Psoas muscle (tissue), 7 donors: ENCODE measurements at regions not wholly inside any gene's neighbourhood (a gene's known extent, or its start where the extent isn't known, plus 50 kb on each side); places are given as distances from the start of the nearest gene placed in this dataset.

Experiments used
- ATAC-seq, 4 donors: fragments of 200-7000 bp; cut with Tn5 transposase; one replicate each; pipeline ENCODE4 v1.9.1; 2020; ENCODE audit warnings: moderate library complexity in 3 of 4, mild to moderate bottlenecking in 2 of 4
- DNase-seq, 2 donors: peaks; one replicate each; pipeline ENCODE4 v3.0.0-alpha.2; 2020
- H3K27ac ChIP-seq: fragments of 200-600 bp; one replicate; pipeline ENCODE4 v1.8.0; 2022
- H3K27me3 ChIP-seq, 3 donors: fragments of 200-600 bp in 1 of 3; one replicate each; pipeline versions ENCODE4 v1.6.1 to v1.8.0; 2013 to 2022; ENCODE audit warnings: low read length in 2 of 3, mild to moderate bottlenecking in 2 of 3, moderate library complexity in 1 of 3; ENCODE audit not compliant: insufficient read depth in 3 of 3
- H3K36me3 ChIP-seq, 2 donors: fragments of 200-600 bp in 1 of 2; one replicate each; pipeline versions ENCODE4 v1.6.1 to v1.8.0; 2013 to 2022; ENCODE audit warnings: low read depth in 1 of 2, mild to moderate bottlenecking in 1 of 2, moderate library complexity in 1 of 2; ENCODE audit not compliant: insufficient read depth in 1 of 2
- H3K4me1 ChIP-seq: fragments of 200-600 bp; one replicate; pipeline ENCODE4 v1.8.0; 2022
- H3K4me3 ChIP-seq: fragments of 200-600 bp; one replicate; pipeline ENCODE4 v1.8.0; 2022; ENCODE audit warnings: mild to moderate bottlenecking
- H3K9me3 ChIP-seq: fragments of 200-600 bp; one replicate; pipeline ENCODE4 v1.8.0; 2022
- CTCF ChIP-seq: fragments of 200-600 bp; IDR thresholded peaks from one replicate; pipeline ENCODE4 v1.8.0; 2022; ENCODE audit warnings: antibody characterized with exemption
- WGBS, 3 donors: extraction: QIAGEN DNeasy Blood & Tissue Kit; methylation state at CpG; one replicate each; pipeline versions ENCODE4 v1.1.6 to v1.1.7; 2013; 5-methylcytosine and 5-hydroxymethylcytosine counted together
- intact Hi-C, 2 donors: fragments of 100-400 bp; cut with DNase I; formaldehyde crosslinking; loops; one replicate each; pipeline versions ENCODE4 v1.11.0 to v1.14.2; 2022
- donor health status: healthy with polysubstance abuse.
- donor health status: DM: no; HTN: no; CAD: no; lungs with moderate emphysema.
- donor health status: Bipolar disorder and iron deficiency.
- donor health status: healthy.
- donor health status: DM: yes; HTN: yes; CAD: no.
- donor health status: DM: no; HTN: no; CAD: no.
- donor health status: DM: yes; HTN: yes; CAD: no.

- intact Hi-C loops = no loop called here
- ATAC-seq = no peak
- Histone ChIP-seq H3K27ac (no peak overlapping the region), H3K36me3 (no peaks in the 10 kb centered on the region), H3K27me3 (no peaks in the 10 kb centered on the region), H3K4me1 (no peaks in the 10 kb centered on the region), H3K9me3 (no peaks in the 10 kb centered on the region), H3K4me3 (no peak overlapping the region)
- no peak for DNase-seq
- TF ChIP-seq CTCF = no peak
These were observed 1026.7 kb downstream of the EPHA3 start for GRCh38 chr3:90134090-90134489.

- DNase-seq (no peak), ATAC-seq (no peak)
- Histone ChIP-seq H3K9me3 (no peaks in the 10 kb centered on the region), H3K4me3 (no peak overlapping the region), H3K27ac (no peak overlapping the region), H3K27me3 (no peaks in the 10 kb centered on the region), H3K4me1 (no peaks in the 10 kb centered on the region), H3K36me3 (no peaks in the 10 kb centered on the region)
- TF ChIP-seq CTCF = no peak
- intact Hi-C loops = no loop called here
These were observed 1029.2 kb downstream of the EPHA3 start for GRCh38 chr3:90136456-90137191.

DNA sequence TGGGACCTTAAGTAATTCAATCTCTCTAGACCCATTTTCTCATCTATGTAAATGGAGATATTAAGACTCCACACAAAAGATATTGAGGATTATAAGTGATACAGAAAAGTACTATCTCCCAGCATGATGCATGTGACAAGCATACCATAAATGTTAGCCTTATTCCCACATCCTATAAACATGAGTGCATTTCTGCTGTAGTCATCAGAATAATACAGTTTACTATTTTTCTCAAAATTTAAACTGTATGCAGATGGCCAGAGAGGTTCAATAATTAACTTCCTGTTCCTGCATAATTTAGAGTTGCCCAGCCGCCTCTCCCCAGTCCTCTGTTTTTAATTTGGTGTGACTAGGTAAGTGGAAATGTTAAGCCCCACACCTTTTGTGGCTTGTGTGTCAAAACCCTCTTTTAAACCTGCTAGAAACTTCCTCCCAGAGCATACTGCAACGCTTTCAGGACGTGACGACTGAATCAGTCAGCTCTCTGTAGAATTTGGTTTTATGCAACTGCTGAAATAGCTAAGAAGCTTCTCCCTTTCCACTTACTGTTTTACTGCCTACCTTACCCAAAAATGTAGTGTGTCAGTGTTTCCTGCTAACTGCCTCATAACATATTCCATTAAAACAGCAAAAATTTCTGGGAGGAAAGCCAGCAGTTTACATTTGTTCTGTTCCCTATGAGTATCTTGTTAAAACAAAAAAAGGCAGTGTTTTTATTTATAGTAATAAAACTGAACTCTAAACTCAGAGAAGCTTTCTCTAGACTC, 1037.9 kb downstream of the EPHA3 start:
- H3K4me1 ChIP-seq = no peaks in the 10 kb centered on the region
- H3K4me3 ChIP-seq = no peak overlapping the region
- ATAC-seq (no peak), DNase-seq (no peak)
- no peak for TF ChIP-seq CTCF
- H3K9me3 ChIP-seq = no peaks in the 10 kb centered on the region
- no peaks in the 10 kb centered on the region for H3K36me3 ChIP-seq
- intact Hi-C loops = no loop called here
- H3K27me3 ChIP-seq = no peaks in the 10 kb centered on the region
- no peak overlapping the region for H3K27ac ChIP-seq
- 22 to 28% (median 23%) methylated on average over 4 of the region's 4 CpGs for WGBS, 3 donors

DNA sequence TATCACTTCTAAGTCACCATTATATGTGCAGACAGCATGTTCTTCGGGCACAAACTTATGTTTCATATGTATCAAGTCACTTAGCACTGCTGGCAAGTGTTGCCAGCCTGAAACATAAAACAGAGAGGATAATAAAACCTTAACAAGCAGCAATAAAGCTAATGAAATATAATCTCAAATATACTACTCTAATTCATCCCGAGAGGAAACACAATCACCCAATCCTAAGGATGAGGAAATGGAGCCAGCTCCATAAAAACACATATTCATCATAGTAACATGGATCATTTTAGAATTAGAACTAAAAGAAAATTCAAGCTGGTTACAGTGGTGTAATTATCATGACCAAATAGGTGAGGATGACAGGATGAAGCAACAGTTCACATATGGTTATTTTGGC, 1072.7 kb downstream of the EPHA3 start:
- WGBS, 3 donors = 29 to 36% (median 32%) methylated on average over 2 of the region's 2 CpGs

More for the DNA sequence above, 1072.7 kb downstream of the EPHA3 start:
- Histone ChIP-seq H3K27me3 (no peaks in the 10 kb centered on the region), H3K4me3 (no peak overlapping the region), H3K36me3 (no peaks in the 10 kb centered on the region), H3K9me3 (no peaks in the 10 kb centered on the region), H3K27ac (no peak overlapping the region), H3K4me1 (no peaks in the 10 kb centered on the region)
- TF ChIP-seq CTCF = no peak
- DNase-seq = no peak
- ATAC-seq = no peak
- intact Hi-C loops = loop anchor here (5.0 to 10.0 kb wide), 2 partner anchors 1975 to 1978 kb away; no protein-coding TSS in a partner anchor
